Mononuclear cell (primary cell): ENCODE measurements at regions not wholly inside any gene's neighbourhood (a gene's known extent, or its start where the extent isn't known, plus 50 kb on each side); places are given as distances from the start of the nearest gene placed in this dataset.

Experiments used
- H3K27me3 ChIP-seq: 2 replicates; pipeline ENCODE4 v1.6.0; 2011; ENCODE audit warnings: low read length, control low read depth; ENCODE audit not compliant: insufficient read depth
- H3K4me1 ChIP-seq: 2 replicates; pipeline ENCODE4 v1.5.1; 2011; ENCODE audit warnings: mild to moderate bottlenecking, low read length, control low read depth; ENCODE audit not compliant: insufficient read depth
- H3K4me3 ChIP-seq: 2 replicates; pipeline ENCODE4 v1.5.1; 2011; ENCODE audit warnings: mild to moderate bottlenecking, low read length, moderate library complexity
- H3K9me3 ChIP-seq: 2 replicates; pipeline ENCODE4 v1.5.1; 2011; ENCODE audit warnings: low read depth, mild to moderate bottlenecking, control low read depth, low read length

- Histone ChIP-seq H3K4me1 (no peaks in the 10 kb centered on the region), H3K4me3 (no peak overlapping the region), H3K9me3 (no peaks in the 10 kb centered on the region), H3K27me3 (no peaks in the 10 kb centered on the region)
Measured at GRCh38 chr1:29889776-29890175, 653.5 kb downstream of the PTPRU start.

GRCh38 chr1:29884740-29885139, 648.4 kb downstream of the PTPRU start:
- Histone ChIP-seq H3K9me3 (no peaks in the 10 kb centered on the region), H3K27me3 (no peaks in the 10 kb centered on the region), H3K4me3 (no peak overlapping the region)

GRCh38 chr1:29883986-29884385, 647.7 kb downstream of the PTPRU start:
- Histone ChIP-seq H3K4me1 (no peaks in the 10 kb centered on the region), H3K9me3 (no peaks in the 10 kb centered on the region), H3K4me3 (no peak overlapping the region), H3K27me3 (no peaks in the 10 kb centered on the region)

More at GRCh38 chr1:29884740-29885139, 648.4 kb downstream of the PTPRU start:
- H3K4me1 ChIP-seq, result no peaks in the 10 kb centered on the region

GRCh38 chr1:29883411-29883832, 647.1 kb downstream of the PTPRU start:
- no peak overlapping the region for H3K4me3 ChIP-seq
- no peaks in the 10 kb centered on the region for H3K27me3 ChIP-seq
- no peaks in the 10 kb centered on the region for H3K4me1 ChIP-seq
- no peaks in the 10 kb centered on the region for H3K9me3 ChIP-seq

- no peak overlapping the region for H3K4me3 ChIP-seq
- H3K4me1 ChIP-seq, result no peaks in the 10 kb centered on the region
- no peaks in the 10 kb centered on the region for H3K9me3 ChIP-seq
- no peaks in the 10 kb centered on the region for H3K27me3 ChIP-seq
Measured at GRCh38 chr1:29880556-29880955, 644.2 kb downstream of the PTPRU start.

- no peaks in the 10 kb centered on the region for H3K27me3 ChIP-seq
- no peaks in the 10 kb centered on the region for H3K9me3 ChIP-seq
- H3K4me3 ChIP-seq, result no peak overlapping the region
- no peaks in the 10 kb centered on the region for H3K4me1 ChIP-seq
Measured at GRCh38 chr1:29879217-29879616, 642.9 kb downstream of the PTPRU start.

- Histone ChIP-seq H3K9me3 (no peaks in the 10 kb centered on the region), H3K4me1 (no peaks in the 10 kb centered on the region), H3K4me3 (no peak overlapping the region), H3K27me3 (no peaks in the 10 kb centered on the region)
Measured at GRCh38 chr1:29878501-29878900, 642.2 kb downstream of the PTPRU start.

GRCh38 chr1:29876902-29877301, 640.6 kb downstream of the PTPRU start:
- H3K4me1 ChIP-seq, result no peaks in the 10 kb centered on the region
- H3K9me3 ChIP-seq, result no peaks in the 10 kb centered on the region
- no peak overlapping the region for H3K4me3 ChIP-seq
- no peaks in the 10 kb centered on the region for H3K27me3 ChIP-seq

GRCh38 chr1:29876441-29876840, 640.1 kb downstream of the PTPRU start:
- no peaks in the 10 kb centered on the region for H3K4me1 ChIP-seq

GRCh38 chr1:29875557-29876028, 639.3 kb downstream of the PTPRU start:
- H3K4me3 ChIP-seq, result no peak overlapping the region
- no peaks in the 10 kb centered on the region for H3K4me1 ChIP-seq
- H3K9me3 ChIP-seq, result no peaks in the 10 kb centered on the region
- H3K27me3 ChIP-seq, result no peaks in the 10 kb centered on the region

More at GRCh38 chr1:29876441-29876840, 640.1 kb downstream of the PTPRU start:
- Histone ChIP-seq H3K9me3 (no peaks in the 10 kb centered on the region), H3K27me3 (no peaks in the 10 kb centered on the region), H3K4me3 (no peak overlapping the region)

- H3K4me3 ChIP-seq, result no peak overlapping the region
- no peaks in the 10 kb centered on the region for H3K4me1 ChIP-seq
- H3K27me3 ChIP-seq, result no peaks in the 10 kb centered on the region
- H3K9me3 ChIP-seq, result no peaks in the 10 kb centered on the region
Measured at GRCh38 chr1:29870621-29871020, 634.3 kb downstream of the PTPRU start.

- Histone ChIP-seq H3K4me1 (no peaks in the 10 kb centered on the region), H3K27me3 (no peaks in the 10 kb centered on the region), H3K4me3 (no peak overlapping the region), H3K9me3 (no peaks in the 10 kb centered on the region)
Measured at GRCh38 chr1:29869802-29870201, 633.5 kb downstream of the PTPRU start.

- no peaks in the 10 kb centered on the region for H3K4me1 ChIP-seq
- no peaks in the 10 kb centered on the region for H3K27me3 ChIP-seq
- no peaks in the 10 kb centered on the region for H3K9me3 ChIP-seq
- H3K4me3 ChIP-seq, result no peak overlapping the region
Measured at GRCh38 chr1:29868944-29869343, 632.6 kb downstream of the PTPRU start.

GRCh38 chr1:29868096-29868495, 631.8 kb downstream of the PTPRU start:
- Histone ChIP-seq H3K9me3 (no peaks in the 10 kb centered on the region), H3K27me3 (no peaks in the 10 kb centered on the region), H3K4me3 (no peak overlapping the region), H3K4me1 (no peaks in the 10 kb centered on the region)

- peaks cover 4% of the 10 kb centered on the region for H3K9me3 ChIP-seq
- H3K4me1 ChIP-seq, result no peaks in the 10 kb centered on the region
- no peak overlapping the region for H3K4me3 ChIP-seq
- no peaks in the 10 kb centered on the region for H3K27me3 ChIP-seq
Measured at GRCh38 chr1:29865051-29865450, 628.7 kb downstream of the PTPRU start.

GRCh38 chr1:29864431-29865022, 628.2 kb downstream of the PTPRU start:
- Histone ChIP-seq H3K4me1 (no peaks in the 10 kb centered on the region), H3K4me3 (no peak overlapping the region), H3K27me3 (no peaks in the 10 kb centered on the region), H3K9me3 (peaks cover 4% of the 10 kb centered on the region)
